A549 (cell line): ENCODE measurements at regions not wholly inside any gene's neighbourhood (a gene's known extent, or its start where the extent isn't known, plus 50 kb on each side); places are given as distances from the start of the nearest gene placed in this dataset.

Experiments
- ATAC-seq, 2 experiments: fragments of 200-7000 bp in 1 of 2; fragments of >200 bp in 1 of 2; cut with Nextera tagmentation in 1 of 2; cut with Tn5 transposase in 1 of 2; 3 replicates each; pipeline versions ENCODE4 v1.8.0 to v1.9.1; 2018 to 2020; ENCODE audit warnings: mild to moderate bottlenecking in 1 of 2, moderate library complexity in 1 of 2
- CTCF ChIA-PET: fragments of 300-600 bp; sonication (Branson Sonifier 250); formaldehyde crosslinking; extraction: SDS; loops from one replicate; lab custom pipeline; 2021; ENCODE audit warnings: antibody characterized with exemption, inconsistent platforms; lab: Yijun Ruan, JAX
- POLR2A ChIA-PET: fragments of 350-600 bp; formaldehyde crosslinking; extraction: SDS; loops from one replicate; lab custom pipeline; 2021; ENCODE audit warnings: antibody characterized with exemption, inconsistent platforms; lab: Yijun Ruan, JAX
- DNase-seq, 2 experiments: peaks; one replicate each; pipeline versions ENCODE4 v3.0.0 to v3.0.0-alpha.2; 2011 to 2016; ENCODE audit warnings: low read depth in 1 of 2, low spot score in 1 of 2
- FAIRE-seq: peaks from 2 replicates; lab custom pipeline; 2011; peaks lifted over from hg19 to GRCh38; lab: Jason Lieb, UNC
- H3K27ac ChIP-seq, 2 experiments: fragments of >200 bp; sonication (Bioruptor Twin); formaldehyde crosslinking; 3 replicates each; pipeline ENCODE4 v1.5.1; 2016 to 2017
- H3K4me1 ChIP-seq: fragments of >200 bp; sonication (Bioruptor Twin); formaldehyde crosslinking; 3 replicates; pipeline ENCODE4 v1.6.1; 2016
- H3K4me2 ChIP-seq: fragments of >200 bp; sonication (Bioruptor Twin); formaldehyde crosslinking; 3 replicates; pipeline ENCODE4 v1.6.1; 2016
- H3K4me3 ChIP-seq: fragments of >200 bp; sonication (Bioruptor Twin); formaldehyde crosslinking; 3 replicates; pipeline ENCODE4 v1.5.1; 2016
- H3K9me3 ChIP-seq: fragments of >200 bp; sonication (Bioruptor Twin); formaldehyde crosslinking; 3 replicates; pipeline ENCODE4 v1.6.1; 2016
- CBX2 ChIP-seq: fragments of 200-600 bp; sonication (generic); IDR thresholded peaks from 2 replicates; pipeline ENCODE4 v1.6.1; 2016; ENCODE audit warnings: low read depth, mild to moderate bottlenecking, borderline replicate concordance
- EHF ChIP-seq: fragments of 250-450 bp; sonication (Bioruptor Pico); IDR thresholded peaks from 2 replicates; pipeline ENCODE4 v1.5.0; 2020; ENCODE audit warnings: mild to moderate bottlenecking
- EHMT2 ChIP-seq: fragments of 200-600 bp; sonication (generic); IDR thresholded peaks from 2 replicates; pipeline ENCODE4 v1.6.1; 2016; ENCODE audit warnings: antibody characterized with exemption, low read depth, mild to moderate bottlenecking, moderate library complexity
- HDAC2 ChIP-seq: fragments of 200-600 bp; sonication (generic); IDR thresholded peaks from 2 replicates; pipeline ENCODE4 v1.6.1; 2016
- HOXB13 ChIP-seq: fragments of 250-450 bp; sonication (Bioruptor Pico); IDR thresholded peaks from 2 replicates; pipeline ENCODE4 v1.5.0; 2020; ENCODE audit warnings: low read depth, mild to moderate bottlenecking, moderate library complexity
- KDM5A ChIP-seq: fragments of 200-600 bp; sonication (generic); IDR thresholded peaks from 2 replicates; pipeline ENCODE4 v1.6.1; 2016; ENCODE audit warnings: antibody characterized with exemption, mild to moderate bottlenecking
- MAZ ChIP-seq: fragments of 150-350 bp; IDR thresholded peaks from 2 replicates; pipeline ENCODE4 v1.6.1; 2014; ENCODE audit warnings: antibody characterized with exemption, low read depth, low read length, borderline replicate concordance
- MYC ChIP-seq: IDR thresholded peaks from 2 replicates; pipeline ENCODE4 v1.6.1; 2012; ENCODE audit warnings: mild to moderate bottlenecking, inconsistent platforms, low read length, improper control_type of control experiment, borderline replicate concordance
- NFE2L2 ChIP-seq: fragments of 150-350 bp; conservative IDR thresholded peaks from 2 replicates; pipeline ENCODE4 v1.6.1; 2014; ENCODE audit warnings: low read length
- RARB ChIP-seq: fragments of 250-450 bp; sonication (Bioruptor Pico); IDR thresholded peaks from 2 replicates; pipeline ENCODE4 v1.8.0; 2021; ENCODE audit warnings: mild to moderate bottlenecking, moderate library complexity
- RCOR1 ChIP-seq: fragments of 150-350 bp; IDR thresholded peaks from 2 replicates; pipeline ENCODE4 v1.6.1; 2014; ENCODE audit warnings: antibody characterized with exemption, low read length, low read depth
- REST ChIP-seq: fragments of 200-600 bp; sonication (generic); IDR thresholded peaks from 2 replicates; pipeline ENCODE4 v1.6.1; 2016; ENCODE audit warnings: antibody characterized with exemption, mild to moderate bottlenecking, moderate library complexity
- RFX5 ChIP-seq: fragments of 450-650 bp; IDR thresholded peaks from 2 replicates; pipeline ENCODE4 v1.7.1; 2014; ENCODE audit warnings: antibody characterized with exemption, mild to moderate bottlenecking, moderate library complexity
- SREBF2 ChIP-seq: fragments of 450-650 bp; IDR thresholded peaks from 2 replicates; pipeline ENCODE4 v1.6.1; 2014; ENCODE audit warnings: mild to moderate bottlenecking, moderate library complexity
- ZFP36 ChIP-seq: fragments of 450-650 bp; IDR thresholded peaks from 2 replicates; pipeline ENCODE4 v1.6.1; 2014; ENCODE audit warnings: borderline replicate concordance; ENCODE audit not compliant: partially characterized antibody
- WGBS: methylation state at CpG from one replicate; pipeline ENCODE4 v1.1.6; 2017; ENCODE audit errors: missing lambda C conversion rate; 5-methylcytosine and 5-hydroxymethylcytosine counted together
- TF ChIP-seq, protein P1 (sequence below): fragments of 250-450 bp; sonication (Bioruptor Pico); IDR thresholded peaks from 2 replicates; pipeline ENCODE4 v1.5.0; 2020; ENCODE audit warnings: low read depth, mild to moderate bottlenecking, moderate library complexity
- TF ChIP-seq, protein P2 (sequence below): IDR thresholded peaks from 2 replicates; pipeline ENCODE4 v1.6.1; 2012

DNA sequence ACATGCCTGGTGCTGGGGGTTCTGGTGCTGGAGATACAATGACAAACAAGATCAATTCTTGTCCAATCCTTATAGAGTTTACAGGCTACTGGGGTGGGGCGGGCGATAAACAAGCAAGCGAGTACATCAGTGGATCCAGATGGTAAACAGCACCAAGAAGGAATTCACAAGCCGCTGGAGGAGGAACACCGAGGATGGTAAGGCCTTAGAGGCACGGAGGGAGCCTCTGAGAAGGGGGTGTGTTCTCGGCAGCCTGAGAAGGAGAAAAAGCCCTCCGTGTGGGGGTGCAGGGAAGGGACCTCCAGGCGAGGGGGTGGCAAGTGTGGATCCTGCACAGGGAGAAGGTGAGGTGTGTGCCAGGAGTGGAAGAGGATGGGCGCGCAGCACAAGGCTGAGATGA, 276.5 kb upstream of the FOXQ1 start:
- no peak overlapping the region for H3K27ac ChIP-seq
- ATAC-seq (no peak), FAIRE-seq (no peak), DNase-seq (no peak)
- CTCF ChIA-PET: no interaction called here
- no peaks in the 10 kb centered on the region for H3K9me3 ChIP-seq
- H3K4me2 ChIP-seq: no peak overlapping the region
- 68% methylated on average over 10 of the region's 11 CpGs for WGBS
- POLR2A ChIA-PET: no interaction called here
- H3K4me1 ChIP-seq: no peaks in the 10 kb centered on the region
- TF ChIP-seq KDM5A: no peak
- no peak for TF ChIP-seq RFX5
- TF ChIP-seq MAZ: no peak
- TF ChIP-seq NFE2L2: no peak
- TF ChIP-seq MYC: no peak
- TF ChIP-seq HDAC2: no peak
- no peak for TF ChIP-seq RCOR1
- no peak for TF ChIP-seq CBX2
- TF ChIP-seq ZFP36: no peak
- no peak for TF ChIP-seq EHF
- TF ChIP-seq SREBF2: no peak
- TF ChIP-seq REST: no peak
- TF ChIP-seq, protein P1, sequence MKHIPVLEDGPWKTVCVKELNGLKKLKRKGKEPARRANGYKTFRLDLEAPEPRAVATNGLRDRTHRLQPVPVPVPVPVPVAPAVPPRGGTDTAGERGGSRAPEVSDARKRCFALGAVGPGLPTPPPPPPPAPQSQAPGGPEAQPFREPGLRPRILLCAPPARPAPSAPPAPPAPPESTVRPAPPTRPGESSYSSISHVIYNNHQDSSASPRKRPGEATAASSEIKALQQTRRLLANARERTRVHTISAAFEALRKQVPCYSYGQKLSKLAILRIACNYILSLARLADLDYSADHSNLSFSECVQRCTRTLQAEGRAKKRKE (CRISPR knock-in tag): no peak
- TF ChIP-seq, protein P2, sequence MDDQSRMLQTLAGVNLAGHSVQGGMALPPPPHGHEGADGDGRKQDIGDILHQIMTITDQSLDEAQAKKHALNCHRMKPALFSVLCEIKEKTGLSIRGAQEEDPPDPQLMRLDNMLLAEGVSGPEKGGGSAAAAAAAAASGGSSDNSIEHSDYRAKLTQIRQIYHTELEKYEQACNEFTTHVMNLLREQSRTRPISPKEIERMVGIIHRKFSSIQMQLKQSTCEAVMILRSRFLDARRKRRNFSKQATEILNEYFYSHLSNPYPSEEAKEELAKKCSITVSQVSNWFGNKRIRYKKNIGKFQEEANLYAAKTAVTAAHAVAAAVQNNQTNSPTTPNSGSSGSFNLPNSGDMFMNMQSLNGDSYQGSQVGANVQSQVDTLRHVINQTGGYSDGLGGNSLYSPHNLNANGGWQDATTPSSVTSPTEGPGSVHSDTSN: no peak
- no peak overlapping the region for H3K4me3 ChIP-seq

- WGBS: 44% methylated on average over 2 of the region's 2 CpGs
- ATAC-seq: no peak
- CTCF ChIA-PET: no interaction called here
Observed at GRCh38 chr6:1031720-1032119, 280.2 kb upstream of the FOXQ1 start.

DNA sequence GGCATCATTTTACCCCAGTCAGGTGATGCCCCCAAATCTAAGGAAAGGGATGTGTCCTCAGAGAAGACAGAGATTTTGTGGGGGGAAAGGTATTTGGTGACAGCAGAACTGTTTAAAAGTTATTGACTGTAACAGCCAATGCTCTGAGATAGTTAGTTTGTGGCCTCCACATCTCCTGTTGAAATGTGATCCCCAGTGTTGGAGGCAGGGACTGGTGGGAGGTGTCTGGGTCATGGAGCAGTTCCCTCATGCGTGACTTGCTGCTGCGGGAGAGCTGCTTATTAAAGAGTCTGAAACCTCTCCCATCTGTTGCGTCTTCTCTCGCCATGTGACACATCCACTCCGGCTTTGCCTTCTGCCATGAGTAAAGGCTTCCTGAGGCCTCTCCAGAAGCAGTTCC, 282.8 kb upstream of the FOXQ1 start:
- FAIRE-seq: no peak
- POLR2A ChIA-PET: no interaction called here

More at GRCh38 chr6:1031720-1032119, 280.2 kb upstream of the FOXQ1 start:
- Histone ChIP-seq H3K27ac (no peak overlapping the region), H3K4me3 (no peak overlapping the region), H3K4me2 (no peak overlapping the region), H3K4me1 (peaks cover 13% of the 10 kb centered on the region), H3K9me3 (no peaks in the 10 kb centered on the region)
- DNase-seq: no peak
- TF ChIP-seq HOXB13 (CRISPR knock-in tag): no peak
- no peak for TF ChIP-seq RARB (CRISPR knock-in tag)
- TF ChIP-seq CBX2: no peak
- TF ChIP-seq EHMT2: no peak
- POLR2A ChIA-PET: no interaction called here
- FAIRE-seq: no peak

More for the DNA sequence above, 282.8 kb upstream of the FOXQ1 start:
- WGBS: 90% methylated on average over 5 of the region's 5 CpGs
- Histone ChIP-seq H3K4me1 (peaks cover 29% of the 10 kb centered on the region), H3K4me3 (no peak overlapping the region), H3K27ac (no peak overlapping the region), H3K9me3 (no peaks in the 10 kb centered on the region), H3K4me2 (no peak overlapping the region)
- CTCF ChIA-PET: interaction anchor here (0.5 kb wide), 1 partner anchor 115 kb away, joined by 5 read pairs; no protein-coding TSS in a partner anchor
- TF ChIP-seq KDM5A: no peak
- TF ChIP-seq, protein P1 (CRISPR knock-in tag): no peak
- no peak for DNase-seq
- ATAC-seq: no peak
